ENCODE measurements at regions not wholly inside any gene's neighbourhood (a gene's known extent, or its start where the extent isn't known, plus 50 kb on each side); places are given as distances from the start of the nearest gene placed in this dataset.
A peak's percentile ranks its signal among the peaks of the same experiment; 100 is the strongest.
"Not testable (repeated sequence)": the region's sequence is repeated elsewhere in the genome, so short reads cannot be mapped to it uniquely, and the experiment has no call there.

- no peak overlapping the region for H3K27ac Mint-ChIP-seq (ENCODE audit: unreplicated experiment)
These were observed 81.8 kb upstream of the ANKRD1 start for GRCh38 chr10:91002656-91003055.

GRCh38 chr10:91003379-91003778, 82.5 kb upstream of the ANKRD1 start:
- not testable (repeated sequence) for H3K4me1 Mint-ChIP-seq (ENCODE audit: unreplicated experiment); H3K27ac Mint-ChIP-seq (ENCODE audit: unreplicated experiment); H3K4me3 Mint-ChIP-seq (ENCODE audit: unreplicated experiment); H3K9me3 Mint-ChIP-seq (ENCODE audit: unreplicated experiment); H3K27me3 Mint-ChIP-seq (ENCODE audit: unreplicated experiment); H3K36me3 Mint-ChIP-seq (ENCODE audit: unreplicated experiment); DNase-seq (ENCODE audit: extremely low spot score, unreplicated experiment)

More at GRCh38 chr10:91002656-91003055, 81.8 kb upstream of the ANKRD1 start:
- Mint-ChIP-seq H3K4me3 (ENCODE audit: unreplicated experiment) (no peak overlapping the region), H3K27me3 (ENCODE audit: unreplicated experiment) (no peaks in the 10 kb centered on the region), H3K36me3 (ENCODE audit: unreplicated experiment) (no peaks in the 10 kb centered on the region), H3K9me3 (ENCODE audit: unreplicated experiment) (no peaks in the 10 kb centered on the region), H3K4me1 (ENCODE audit: unreplicated experiment) (peaks cover 5% of the 10 kb centered on the region)
- no peak for DNase-seq (ENCODE audit: extremely low spot score, unreplicated experiment)
- TF ChIP-seq, protein P1, sequence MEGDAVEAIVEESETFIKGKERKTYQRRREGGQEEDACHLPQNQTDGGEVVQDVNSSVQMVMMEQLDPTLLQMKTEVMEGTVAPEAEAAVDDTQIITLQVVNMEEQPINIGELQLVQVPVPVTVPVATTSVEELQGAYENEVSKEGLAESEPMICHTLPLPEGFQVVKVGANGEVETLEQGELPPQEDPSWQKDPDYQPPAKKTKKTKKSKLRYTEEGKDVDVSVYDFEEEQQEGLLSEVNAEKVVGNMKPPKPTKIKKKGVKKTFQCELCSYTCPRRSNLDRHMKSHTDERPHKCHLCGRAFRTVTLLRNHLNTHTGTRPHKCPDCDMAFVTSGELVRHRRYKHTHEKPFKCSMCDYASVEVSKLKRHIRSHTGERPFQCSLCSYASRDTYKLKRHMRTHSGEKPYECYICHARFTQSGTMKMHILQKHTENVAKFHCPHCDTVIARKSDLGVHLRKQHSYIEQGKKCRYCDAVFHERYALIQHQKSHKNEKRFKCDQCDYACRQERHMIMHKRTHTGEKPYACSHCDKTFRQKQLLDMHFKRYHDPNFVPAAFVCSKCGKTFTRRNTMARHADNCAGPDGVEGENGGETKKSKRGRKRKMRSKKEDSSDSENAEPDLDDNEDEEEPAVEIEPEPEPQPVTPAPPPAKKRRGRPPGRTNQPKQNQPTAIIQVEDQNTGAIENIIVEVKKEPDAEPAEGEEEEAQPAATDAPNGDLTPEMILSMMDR (IDR thresholded peaks at IDR 0.05), result no peak

DNA sequence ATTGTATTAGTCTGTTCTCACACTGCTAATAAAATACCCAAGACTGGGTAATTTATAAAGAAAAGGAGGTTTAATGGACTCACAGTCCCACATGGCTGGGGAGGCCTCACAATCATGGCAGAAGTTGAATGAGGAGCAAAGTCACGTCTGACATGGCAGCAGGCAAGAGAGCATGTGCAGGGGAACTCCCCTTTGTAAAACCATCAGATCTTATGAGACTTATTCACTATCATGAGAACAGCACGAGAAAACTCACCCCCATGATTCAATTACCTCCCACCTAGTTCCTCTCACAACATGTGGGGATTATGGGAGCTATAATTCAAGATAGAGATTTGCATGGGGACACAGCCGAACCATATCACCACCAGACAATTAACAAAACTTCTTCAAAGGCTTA, 84.4 kb upstream of the ANKRD1 start:
- not testable (repeated sequence) for DNase-seq (ENCODE audit: extremely low spot score, unreplicated experiment); H3K4me1 Mint-ChIP-seq (ENCODE audit: unreplicated experiment); H3K36me3 Mint-ChIP-seq (ENCODE audit: unreplicated experiment); H3K4me3 Mint-ChIP-seq (ENCODE audit: unreplicated experiment); H3K9me3 Mint-ChIP-seq (ENCODE audit: unreplicated experiment); H3K27me3 Mint-ChIP-seq (ENCODE audit: unreplicated experiment); H3K27ac Mint-ChIP-seq (ENCODE audit: unreplicated experiment)

GRCh38 chr10:91006001-91006751, 85.3 kb upstream of the ANKRD1 start:
- Mint-ChIP-seq H3K27me3 (ENCODE audit: unreplicated experiment) (no peaks in the 10 kb centered on the region), H3K4me3 (ENCODE audit: unreplicated experiment) (no peak overlapping the region), H3K9me3 (ENCODE audit: unreplicated experiment) (no peaks in the 10 kb centered on the region), H3K4me1 (ENCODE audit: unreplicated experiment) (peaks cover 10% of the 10 kb centered on the region), H3K36me3 (ENCODE audit: unreplicated experiment) (no peaks in the 10 kb centered on the region), H3K27ac (ENCODE audit: unreplicated experiment) (no peak overlapping the region)
- no peak for DNase-seq (ENCODE audit: extremely low spot score, unreplicated experiment)
- TF ChIP-seq, protein P1 (IDR thresholded peaks at IDR 0.05), result peak; percentile 86

GRCh38 chr10:91006752-91007346, 86.0 kb upstream of the ANKRD1 start:
- no peak for DNase-seq (ENCODE audit: extremely low spot score, unreplicated experiment)
- Mint-ChIP-seq H3K4me1 (ENCODE audit: unreplicated experiment) (peaks cover 10% of the 10 kb centered on the region), H3K36me3 (ENCODE audit: unreplicated experiment) (no peaks in the 10 kb centered on the region), H3K27me3 (ENCODE audit: unreplicated experiment) (no peaks in the 10 kb centered on the region), H3K4me3 (ENCODE audit: unreplicated experiment) (no peak overlapping the region), H3K9me3 (ENCODE audit: unreplicated experiment) (peaks cover 3% of the 10 kb centered on the region), H3K27ac (ENCODE audit: unreplicated experiment) (no peak overlapping the region)
- TF ChIP-seq, protein P1 (IDR thresholded peaks at IDR 0.05), result no peak

DNA sequence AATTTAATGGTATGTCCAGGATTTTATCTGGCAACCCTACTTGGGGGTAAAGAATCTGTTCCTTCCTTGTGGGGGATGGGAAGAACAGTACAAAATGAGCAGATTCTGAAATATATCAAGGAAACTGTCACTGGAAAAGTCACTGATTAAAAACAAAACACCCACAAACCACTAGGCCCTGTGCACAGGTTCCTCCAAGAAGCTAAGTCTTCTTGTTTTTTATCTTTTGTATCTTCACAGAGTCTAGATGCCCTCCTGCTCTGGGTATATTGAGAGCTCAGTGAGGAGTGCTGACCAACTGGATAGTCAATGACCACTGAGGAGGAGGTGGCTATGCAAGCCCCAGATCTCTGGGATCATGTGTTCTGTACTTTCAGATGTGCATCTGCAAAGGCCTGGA, 86.8 kb upstream of the ANKRD1 start:
- no peak for DNase-seq (ENCODE audit: extremely low spot score, unreplicated experiment)
- TF ChIP-seq, protein P1 (IDR thresholded peaks at IDR 0.05), result no peak
- peaks cover 10% of the 10 kb centered on the region for H3K4me1 Mint-ChIP-seq (ENCODE audit: unreplicated experiment)
- H3K36me3 Mint-ChIP-seq (ENCODE audit: unreplicated experiment), result no peaks in the 10 kb centered on the region
- H3K27me3 Mint-ChIP-seq (ENCODE audit: unreplicated experiment), result no peaks in the 10 kb centered on the region
- H3K4me3 Mint-ChIP-seq (ENCODE audit: unreplicated experiment), result no peak overlapping the region
- H3K9me3 Mint-ChIP-seq (ENCODE audit: unreplicated experiment), result peaks cover 9% of the 10 kb centered on the region
- no peak overlapping the region for H3K27ac Mint-ChIP-seq (ENCODE audit: unreplicated experiment)

Data from osteocyte (in vitro differentiated cells).